T-helper 2 cell treated with Interferon-gamma antibody and Interleukin-4, amounts not matched to agents 100 ng/mL and 5 ng/mL, for 36 hours (primary cell): ENCODE measurements at regions not wholly inside any gene's neighbourhood (a gene's known extent, or its start where the extent isn't known, plus 50 kb on each side); places are given as distances from the start of the nearest gene placed in this dataset.

Experiments
- intact Hi-C: fragments of 100-400 bp; cut with micrococcal nuclease; formaldehyde crosslinking; loops from one replicate; pipeline ENCODE4 v1.15.1; 2023

DNA sequence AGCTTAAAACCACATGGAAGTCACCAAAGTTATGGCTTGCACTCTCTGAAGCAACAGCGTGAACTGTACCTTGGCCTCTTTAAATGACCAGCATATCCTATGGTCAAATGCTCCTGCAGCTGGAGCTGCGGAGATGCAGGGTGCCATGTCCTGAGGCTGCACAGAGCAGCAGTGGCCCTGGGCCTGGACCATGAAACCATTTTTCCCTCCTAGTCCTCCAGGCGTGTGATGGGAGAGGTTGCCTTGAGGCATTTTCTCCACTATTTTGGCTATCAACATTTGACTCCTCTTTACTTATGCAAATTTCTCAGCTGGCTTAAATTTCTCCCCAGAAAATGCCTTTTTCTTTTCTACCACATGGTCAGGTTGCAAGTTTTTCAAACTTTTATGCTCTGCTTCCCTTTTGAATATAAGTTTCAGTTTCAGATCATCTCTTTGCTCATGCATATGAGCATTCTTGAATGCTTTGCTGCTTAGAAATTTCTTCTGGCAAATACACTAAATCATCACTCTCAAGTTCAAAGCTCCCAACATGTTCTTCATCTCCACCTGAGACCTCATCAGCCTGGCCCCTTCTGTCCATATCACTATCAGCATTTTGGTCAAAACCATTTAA, 82.9 kb upstream of the TMEFF2 start:
- intact Hi-C loops, result no loop called here

GRCh38 chr2:192275632-192276031, 80.9 kb upstream of the TMEFF2 start:
- intact Hi-C loops, result no loop called here

- intact Hi-C loops, result no loop called here
Measured at GRCh38 chr2:192267484-192267883, 72.8 kb upstream of the TMEFF2 start.

DNA sequence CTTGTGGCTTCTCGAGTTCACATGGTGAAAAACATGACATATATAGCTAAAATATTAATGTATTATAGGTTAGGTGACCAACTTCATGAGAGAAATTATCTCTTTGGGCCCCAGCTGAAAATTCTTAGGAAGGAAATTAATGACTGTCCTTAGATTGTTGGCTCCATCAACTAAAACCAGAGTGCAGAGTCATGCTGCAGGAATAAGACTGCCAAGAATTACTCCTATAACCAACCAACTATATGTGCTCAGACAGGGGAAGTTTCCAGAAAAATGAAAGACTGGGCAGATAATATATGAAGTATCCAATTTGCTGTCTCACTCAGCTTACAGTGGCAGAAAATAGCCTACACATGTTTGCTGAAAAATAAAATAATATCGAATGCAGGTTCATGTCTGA, 71.0 kb upstream of the TMEFF2 start:
- intact Hi-C loops, result no loop called here

GRCh38 chr2:192254444-192254843, 59.7 kb upstream of the TMEFF2 start:
- intact Hi-C loops, result no loop called here

- intact Hi-C loops, result no loop called here
Measured at GRCh38 chr2:192253692-192254091, 59.0 kb upstream of the TMEFF2 start.

DNA sequence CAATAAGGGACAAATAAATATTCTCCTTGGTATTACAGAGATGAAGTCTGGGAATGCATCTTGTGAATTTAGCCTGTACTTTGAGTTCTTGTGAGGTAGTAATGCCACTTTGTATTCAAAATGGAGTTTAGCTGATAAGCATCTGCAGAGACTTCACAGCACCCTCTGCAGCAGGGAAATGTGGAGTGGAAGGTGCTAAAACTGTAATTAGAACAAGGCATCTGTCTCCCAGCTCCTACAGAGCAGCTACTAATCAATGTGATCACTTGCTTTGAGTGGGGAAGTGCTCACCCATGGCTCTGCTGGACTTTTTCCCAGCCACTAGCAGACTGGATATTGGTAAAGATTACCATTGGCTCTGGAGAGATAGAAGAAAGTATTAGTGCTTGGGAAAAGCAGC, 56.2 kb upstream of the TMEFF2 start:
- intact Hi-C loops, result no loop called here

DNA sequence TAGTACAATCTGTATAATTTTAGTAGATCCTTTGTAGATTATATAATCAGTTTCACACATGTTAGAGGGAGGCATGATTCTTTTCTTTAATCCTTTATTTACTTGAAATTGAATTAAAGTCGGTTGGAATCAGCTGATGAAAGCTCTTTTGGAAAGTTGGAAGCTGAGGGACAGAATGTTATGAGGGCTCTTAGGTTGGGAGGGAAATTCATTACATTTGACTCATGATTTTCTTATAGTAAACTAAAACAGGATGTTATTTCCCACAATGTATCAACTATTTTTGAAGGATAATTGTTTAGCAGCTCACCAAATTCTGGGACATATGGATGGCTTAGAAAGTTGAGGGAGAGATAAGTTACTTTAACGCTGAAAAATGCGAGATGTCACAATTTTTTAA, 52.7 kb upstream of the TMEFF2 start:
- intact Hi-C loops, result no loop called here

- intact Hi-C loops, result no loop called here
Measured at GRCh38 chr2:192246297-192246696, 51.6 kb upstream of the TMEFF2 start.

- intact Hi-C loops, result no loop called here
Measured at GRCh38 chr2:192245329-192245728, 50.6 kb upstream of the TMEFF2 start.
